GM19023 (cell line): ENCODE measurements at regions not wholly inside any gene's neighbourhood (a gene's known extent, or its start where the extent isn't known, plus 50 kb on each side); places are given as distances from the start of the nearest gene placed in this dataset.
"Not testable (repeated sequence)": the region's sequence is repeated elsewhere in the genome, so short reads cannot be mapped to it uniquely, and the experiment has no call there.

Experiments used
- ATAC-seq: cut with Tn5 transposase; IDR thresholded peaks from one replicate; pipeline ENCODE4 v1.9.1; 2021; ENCODE audit warnings: mild to moderate bottlenecking, moderate library complexity; ENCODE audit not compliant: unreplicated experiment

DNA sequence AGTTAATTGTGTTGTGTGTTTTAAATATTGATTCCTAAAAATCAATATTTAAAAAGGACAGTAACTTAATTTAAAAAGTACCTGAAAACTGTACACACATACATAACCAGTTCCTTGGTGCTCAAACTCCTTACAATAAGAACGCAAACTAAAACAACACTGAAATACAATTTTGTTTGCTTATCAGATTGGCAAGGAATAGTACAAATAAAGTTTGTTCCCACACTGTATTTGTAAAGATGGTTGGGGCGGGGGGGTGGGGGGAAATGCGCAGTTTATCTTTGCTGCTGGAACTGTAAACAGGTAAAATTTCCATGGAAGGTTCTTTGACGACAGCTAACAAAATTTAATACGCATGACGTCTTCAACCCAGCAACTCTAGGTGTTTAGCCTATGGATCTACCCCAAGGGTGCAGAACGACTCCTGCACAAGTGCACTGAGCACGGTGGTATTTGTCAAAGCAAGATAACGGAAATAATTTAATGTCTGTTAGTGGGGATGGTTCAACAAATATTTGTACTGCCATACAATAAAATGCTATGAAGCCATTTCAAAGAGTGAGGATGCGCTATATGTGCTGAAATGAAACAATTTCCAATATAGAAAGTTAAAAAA lies 96.5 kb downstream of the ING1 start:
- ATAC-seq: no peak

- no peak for ATAC-seq
These were observed 97.7 kb downstream of the ING1 start for GRCh38 chr13:110811008-110811720.

DNA sequence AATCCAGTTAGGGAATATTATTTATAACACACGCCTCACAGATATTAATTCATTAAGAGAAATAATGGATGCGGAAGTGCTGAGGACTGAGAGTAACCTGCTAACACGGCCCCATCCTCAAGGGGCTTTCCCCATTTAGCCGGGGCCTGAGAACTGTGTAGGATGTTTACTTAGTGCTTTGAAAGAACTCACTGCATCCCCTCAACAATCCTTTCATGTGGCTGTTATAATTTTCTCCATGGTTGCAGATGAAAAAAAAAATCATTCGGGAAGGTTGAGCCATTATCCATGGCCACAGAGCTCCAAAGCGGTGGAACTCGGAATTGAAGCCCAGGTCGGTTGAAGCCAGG lies 98.2 kb downstream of the ING1 start:
- ATAC-seq: no peak

GRCh38 chr13:110812121-110812868 lies 98.8 kb downstream of the ING1 start:
- no peak for ATAC-seq

- ATAC-seq: no peak
These were observed 99.6 kb downstream of the ING1 start for GRCh38 chr13:110812869-110813645.

DNA sequence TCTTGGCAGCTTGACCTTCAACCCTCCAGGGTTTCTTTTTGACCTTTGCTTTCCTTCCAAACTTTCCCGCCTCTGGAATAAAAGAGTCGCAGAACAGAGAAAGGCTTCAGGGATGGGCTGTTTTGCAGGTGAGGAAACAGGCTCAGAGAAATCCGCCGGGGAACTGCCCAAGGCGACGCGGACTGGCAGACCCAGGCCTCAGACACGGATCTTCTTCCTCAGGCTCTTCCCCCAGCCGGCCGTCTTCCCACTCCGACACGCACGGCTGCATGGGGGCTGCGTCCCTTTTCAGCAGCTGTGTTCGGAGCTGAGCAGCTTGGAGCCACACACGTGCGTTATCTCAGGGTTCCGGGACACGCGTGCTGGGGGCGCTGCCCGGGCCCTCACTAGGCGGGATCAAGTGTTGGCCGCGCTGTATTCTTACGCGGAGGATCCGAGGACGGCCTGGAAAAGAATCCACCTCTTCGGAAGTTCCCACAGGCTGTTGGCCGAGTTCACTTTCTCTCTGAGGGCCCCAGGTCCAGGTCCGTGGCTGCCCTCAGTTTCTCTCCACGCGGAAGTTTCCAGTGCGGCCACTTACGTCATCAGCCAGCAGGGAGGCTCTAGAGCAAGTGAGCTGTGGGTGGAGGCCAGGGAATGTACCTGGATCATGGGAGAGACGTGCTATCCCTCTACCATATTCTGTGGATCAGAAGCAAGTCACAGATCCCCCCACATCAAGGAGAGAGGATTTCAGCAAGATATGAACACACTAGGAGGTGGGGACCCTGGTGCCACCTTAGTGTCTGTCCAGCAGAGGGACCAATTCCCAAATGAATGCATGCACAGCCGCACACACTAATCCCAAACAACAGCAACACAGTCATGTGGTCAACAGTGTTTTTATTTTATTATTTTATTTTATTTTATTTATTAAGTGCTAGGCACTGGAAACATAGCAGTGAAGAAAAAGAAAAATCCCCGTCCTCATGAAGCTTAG lies 100.4 kb downstream of the ING1 start:
- no peak for ATAC-seq

GRCh38 chr13:110815471-110816204 lies 99.2 kb downstream of the ANKRD10 start:
- no peak for ATAC-seq

GRCh38 chr13:110816500-110816899 lies 98.4 kb downstream of the ANKRD10 start:
- no peak for ATAC-seq

- ATAC-seq: no peak
These were observed 97.7 kb downstream of the ANKRD10 start for GRCh38 chr13:110817143-110817542.

DNA sequence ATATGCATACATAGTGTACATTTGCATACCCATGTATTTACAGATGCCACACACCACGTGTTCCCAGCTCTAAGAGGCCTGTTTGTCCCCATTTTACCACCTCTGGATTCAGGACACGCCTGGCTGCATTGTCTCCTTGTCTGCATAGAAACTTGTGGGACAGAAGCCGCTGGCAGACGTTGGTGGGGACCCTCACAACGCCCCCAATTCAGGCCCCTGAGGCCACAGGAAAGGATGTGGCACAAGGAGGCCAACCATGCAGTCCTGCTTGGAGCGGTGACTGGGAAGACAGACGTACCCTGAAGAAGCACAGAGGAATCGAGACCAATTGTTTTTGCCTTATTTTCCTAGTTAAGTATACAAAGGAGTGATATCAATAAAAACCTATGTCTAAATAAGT lies 96.1 kb downstream of the ANKRD10 start:
- no peak for ATAC-seq

- peak; percentile 95 for ATAC-seq
These were observed 95.5 kb downstream of the ANKRD10 start for GRCh38 chr13:110819203-110820014.

- no peak for ATAC-seq
These were observed 94.5 kb downstream of the ANKRD10 start for GRCh38 chr13:110820322-110820721.

GRCh38 chr13:110821837-110822668 lies 92.8 kb downstream of the ANKRD10 start:
- ATAC-seq: not testable (repeated sequence)

- no peak for ATAC-seq
These were observed 92.3 kb downstream of the ANKRD10 start for GRCh38 chr13:110822669-110822945.

DNA sequence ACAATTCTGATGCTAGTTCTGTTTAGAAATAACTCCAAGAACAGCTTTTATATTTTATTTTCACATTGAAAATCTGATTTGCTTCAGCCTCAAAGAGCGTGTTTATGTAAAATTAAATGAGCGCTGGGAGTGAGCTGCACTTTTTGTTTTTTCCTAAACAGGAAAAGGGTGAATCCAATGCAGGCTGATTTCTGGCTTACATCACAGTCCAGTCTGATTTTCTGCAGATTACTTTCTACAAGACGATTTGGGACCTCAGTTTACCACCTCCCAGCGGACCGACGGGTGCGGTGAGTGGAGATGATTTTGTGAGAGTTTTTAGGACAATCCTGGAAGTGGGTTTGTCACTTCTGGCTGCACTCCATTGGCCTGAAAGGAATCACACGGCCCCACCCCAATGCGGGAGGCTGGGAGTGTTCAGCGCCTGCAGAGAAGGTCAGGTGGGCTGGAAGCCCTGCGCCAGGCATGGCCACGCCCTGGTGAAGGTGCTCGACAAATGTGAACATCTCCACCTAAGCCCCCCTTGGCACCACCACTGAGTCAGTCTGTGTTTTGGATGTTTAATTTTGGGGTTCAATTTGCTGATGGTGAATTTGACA lies 90.1 kb downstream of the ANKRD10 start:
- ATAC-seq: no peak

- ATAC-seq: no peak
These were observed 89.4 kb downstream of the ANKRD10 start for GRCh38 chr13:110825516-110825915.

DNA sequence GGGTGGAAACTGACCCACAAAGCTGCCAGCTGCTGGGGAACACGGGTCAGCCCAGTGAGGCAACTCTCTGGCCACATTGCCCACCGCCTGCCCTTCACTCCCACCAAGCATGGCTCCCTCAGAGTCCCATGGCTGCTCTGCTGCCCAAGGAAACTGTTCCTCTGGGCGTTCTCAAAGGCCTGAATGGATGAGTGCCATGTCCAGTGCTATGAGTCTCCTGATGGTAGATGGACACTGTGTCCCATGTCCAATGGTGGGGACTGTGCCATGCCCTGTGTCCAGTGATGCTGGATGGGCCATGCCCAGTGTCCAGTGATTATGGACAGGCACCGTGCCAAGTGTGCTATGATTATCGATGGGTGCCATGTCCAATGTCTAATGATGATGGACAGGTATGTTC lies 88.8 kb downstream of the ANKRD10 start:
- no peak for ATAC-seq
